ENCODE measurements at regions not wholly inside any gene's neighbourhood (a gene's known extent, or its start where the extent isn't known, plus 50 kb on each side); places are given as distances from the start of the nearest gene placed in this dataset.

- TF ChIP-seq, protein P1, sequence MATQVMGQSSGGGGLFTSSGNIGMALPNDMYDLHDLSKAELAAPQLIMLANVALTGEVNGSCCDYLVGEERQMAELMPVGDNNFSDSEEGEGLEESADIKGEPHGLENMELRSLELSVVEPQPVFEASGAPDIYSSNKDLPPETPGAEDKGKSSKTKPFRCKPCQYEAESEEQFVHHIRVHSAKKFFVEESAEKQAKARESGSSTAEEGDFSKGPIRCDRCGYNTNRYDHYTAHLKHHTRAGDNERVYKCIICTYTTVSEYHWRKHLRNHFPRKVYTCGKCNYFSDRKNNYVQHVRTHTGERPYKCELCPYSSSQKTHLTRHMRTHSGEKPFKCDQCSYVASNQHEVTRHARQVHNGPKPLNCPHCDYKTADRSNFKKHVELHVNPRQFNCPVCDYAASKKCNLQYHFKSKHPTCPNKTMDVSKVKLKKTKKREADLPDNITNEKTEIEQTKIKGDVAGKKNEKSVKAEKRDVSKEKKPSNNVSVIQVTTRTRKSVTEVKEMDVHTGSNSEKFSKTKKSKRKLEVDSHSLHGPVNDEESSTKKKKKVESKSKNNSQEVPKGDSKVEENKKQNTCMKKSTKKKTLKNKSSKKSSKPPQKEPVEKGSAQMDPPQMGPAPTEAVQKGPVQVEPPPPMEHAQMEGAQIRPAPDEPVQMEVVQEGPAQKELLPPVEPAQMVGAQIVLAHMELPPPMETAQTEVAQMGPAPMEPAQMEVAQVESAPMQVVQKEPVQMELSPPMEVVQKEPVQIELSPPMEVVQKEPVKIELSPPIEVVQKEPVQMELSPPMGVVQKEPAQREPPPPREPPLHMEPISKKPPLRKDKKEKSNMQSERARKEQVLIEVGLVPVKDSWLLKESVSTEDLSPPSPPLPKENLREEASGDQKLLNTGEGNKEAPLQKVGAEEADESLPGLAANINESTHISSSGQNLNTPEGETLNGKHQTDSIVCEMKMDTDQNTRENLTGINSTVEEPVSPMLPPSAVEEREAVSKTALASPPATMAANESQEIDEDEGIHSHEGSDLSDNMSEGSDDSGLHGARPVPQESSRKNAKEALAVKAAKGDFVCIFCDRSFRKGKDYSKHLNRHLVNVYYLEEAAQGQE (IDR thresholded peaks at IDR 0.05; ENCODE audit: low read depth), result no peak
- no peak for TF ChIP-seq ZBTB7A (IDR thresholded peaks at IDR 0.05; ENCODE audit: low read depth)
- TF ChIP-seq TEAD4 (IDR thresholded peaks at IDR 0.05), result no peak
- no peak for TF ChIP-seq NFIC (IDR thresholded peaks at IDR 0.05)
- TF ChIP-seq EGR1 (IDR thresholded peaks at IDR 0.05), result no peak
- no peak for TF ChIP-seq CREB1 (IDR thresholded peaks at IDR 0.05; ENCODE audit: low read depth)
- TF ChIP-seq CEBPB (IDR thresholded peaks at IDR 0.05), result no peak
- TF ChIP-seq TCF12 (IDR thresholded peaks at IDR 0.05; ENCODE audit: low read depth), result no peak
- TF ChIP-seq FOXM1 (IDR thresholded peaks at IDR 0.05; ENCODE audit: borderline replicate concordance, low read depth), result no peak
- TF ChIP-seq EP300 (IDR thresholded peaks at IDR 0.05; ENCODE audit: borderline replicate concordance), result no peak
- TF ChIP-seq TAF1 (IDR thresholded peaks at IDR 0.05; ENCODE audit: low read depth), result no peak
- no peak for TF ChIP-seq YY1 (IDR thresholded peaks at IDR 0.05; ENCODE audit: low read depth)
- TF ChIP-seq USF1 (IDR thresholded peaks at IDR 0.05), result no peak
- no peak for TF ChIP-seq RAD21 (IDR thresholded peaks at IDR 0.05; ENCODE audit: low read depth)
- TF ChIP-seq, protein P2, sequence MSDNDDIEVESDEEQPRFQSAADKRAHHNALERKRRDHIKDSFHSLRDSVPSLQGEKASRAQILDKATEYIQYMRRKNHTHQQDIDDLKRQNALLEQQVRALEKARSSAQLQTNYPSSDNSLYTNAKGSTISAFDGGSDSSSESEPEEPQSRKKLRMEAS (IDR thresholded peaks at IDR 0.05), result no peak
These were observed 457.2 kb upstream of the SLC39A10 start for GRCh38 chr2:195199864-195200263.

DNA sequence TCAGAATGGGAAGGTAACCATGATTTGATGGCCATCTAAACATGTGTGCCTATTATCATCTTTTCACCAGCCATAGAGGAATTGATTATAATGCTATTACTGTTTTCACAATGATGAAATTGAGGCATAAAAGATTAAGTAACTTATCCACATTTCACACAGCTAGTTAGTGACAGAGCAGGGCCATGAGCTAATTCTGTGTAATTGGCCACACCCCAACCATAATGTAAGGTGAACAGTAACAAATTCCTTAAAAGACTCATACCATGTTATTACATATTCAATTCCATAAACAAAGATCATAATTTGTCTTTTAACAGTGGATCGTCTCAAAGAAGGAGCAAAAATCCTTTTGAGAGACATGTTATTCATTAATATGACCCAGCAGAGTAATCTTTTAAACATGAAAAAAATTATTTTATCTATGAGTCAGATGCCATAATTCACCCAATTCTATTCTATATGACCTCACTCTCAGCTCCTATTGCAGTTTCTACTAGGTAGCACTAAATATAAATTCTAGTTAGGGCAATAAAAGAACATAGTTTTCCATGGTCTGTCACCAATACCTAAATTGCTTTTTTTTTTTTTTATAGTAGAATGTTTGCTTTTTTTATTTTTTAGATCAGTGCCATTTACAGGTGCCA is 475.8 kb upstream of the SLC39A10 start:
- TF ChIP-seq ZBTB7A (IDR thresholded peaks at IDR 0.05; ENCODE audit: low read depth), result no peak
- no peak for TF ChIP-seq TEAD4 (IDR thresholded peaks at IDR 0.05)
- TF ChIP-seq, protein P1 (IDR thresholded peaks at IDR 0.05; ENCODE audit: low read depth), result no peak
- TF ChIP-seq EP300 (IDR thresholded peaks at IDR 0.05; ENCODE audit: borderline replicate concordance), result no peak
- TF ChIP-seq, protein P2 (IDR thresholded peaks at IDR 0.05), result no peak
- TF ChIP-seq RAD21 (IDR thresholded peaks at IDR 0.05; ENCODE audit: low read depth), result no peak
- no peak for TF ChIP-seq FOXM1 (IDR thresholded peaks at IDR 0.05; ENCODE audit: borderline replicate concordance, low read depth)
- TF ChIP-seq EGR1 (IDR thresholded peaks at IDR 0.05), result no peak
- no peak for TF ChIP-seq USF1 (IDR thresholded peaks at IDR 0.05)
- no peak for TF ChIP-seq NFIC (IDR thresholded peaks at IDR 0.05)
- no peak for TF ChIP-seq TCF12 (IDR thresholded peaks at IDR 0.05; ENCODE audit: low read depth)
- TF ChIP-seq TAF1 (IDR thresholded peaks at IDR 0.05; ENCODE audit: low read depth), result no peak

- TF ChIP-seq, protein P2 (IDR thresholded peaks at IDR 0.05), result no peak
- no peak for TF ChIP-seq USF1 (IDR thresholded peaks at IDR 0.05)
- TF ChIP-seq EGR1 (IDR thresholded peaks at IDR 0.05), result no peak
- no peak for TF ChIP-seq CREB1 (IDR thresholded peaks at IDR 0.05; ENCODE audit: low read depth)
- no peak for TF ChIP-seq EP300 (IDR thresholded peaks at IDR 0.05; ENCODE audit: borderline replicate concordance)
- TF ChIP-seq ZBTB7A (IDR thresholded peaks at IDR 0.05; ENCODE audit: low read depth), result no peak
- TF ChIP-seq RAD21 (IDR thresholded peaks at IDR 0.05; ENCODE audit: low read depth), result no peak
These were observed 488.7 kb upstream of the SLC39A10 start for GRCh38 chr2:195168369-195168768.

GRCh38 chr2:195164930-195165329 is 492.1 kb upstream of the SLC39A10 start:
- TF ChIP-seq TCF12 (IDR thresholded peaks at IDR 0.05; ENCODE audit: low read depth), result no peak
- TF ChIP-seq ZBTB7A (IDR thresholded peaks at IDR 0.05; ENCODE audit: low read depth), result no peak
- no peak for TF ChIP-seq TEAD4 (IDR thresholded peaks at IDR 0.05)
- TF ChIP-seq YY1 (IDR thresholded peaks at IDR 0.05; ENCODE audit: low read depth), result no peak
- TF ChIP-seq, protein P2 (IDR thresholded peaks at IDR 0.05), result no peak
- no peak for TF ChIP-seq CEBPB (IDR thresholded peaks at IDR 0.05)
- no peak for TF ChIP-seq EGR1 (IDR thresholded peaks at IDR 0.05)
- TF ChIP-seq, protein P1 (IDR thresholded peaks at IDR 0.05; ENCODE audit: low read depth), result no peak
- no peak for TF ChIP-seq USF1 (IDR thresholded peaks at IDR 0.05)
- TF ChIP-seq NFIC (IDR thresholded peaks at IDR 0.05), result no peak
- TF ChIP-seq FOXM1 (IDR thresholded peaks at IDR 0.05; ENCODE audit: borderline replicate concordance, low read depth), result no peak
- TF ChIP-seq EP300 (IDR thresholded peaks at IDR 0.05; ENCODE audit: borderline replicate concordance), result no peak
- no peak for TF ChIP-seq RAD21 (IDR thresholded peaks at IDR 0.05; ENCODE audit: low read depth)
- no peak for TF ChIP-seq CREB1 (IDR thresholded peaks at IDR 0.05; ENCODE audit: low read depth)
- no peak for TF ChIP-seq TAF1 (IDR thresholded peaks at IDR 0.05; ENCODE audit: low read depth)
